22Rv1 (cell line): ENCODE measurements at regions not wholly inside any gene's neighbourhood (a gene's known extent, or its start where the extent isn't known, plus 50 kb on each side); places are given as distances from the start of the nearest gene placed in this dataset.

Experiments
- ZFX ChIP-seq: fragments of 450-650 bp; IDR thresholded peaks from 2 replicates; pipeline ENCODE4 v1.6.1; 2017; ENCODE audit warnings: antibody characterized with exemption, borderline replicate concordance
- TF ChIP-seq, protein P1 (sequence below): fragments of 450-650 bp; IDR thresholded peaks from 2 replicates; pipeline ENCODE4 v1.5.1; 2017; ENCODE audit warnings: mild to moderate bottlenecking

GRCh38 chr5:98490348-98490747, 283.1 kb upstream of the RGMB start:
- TF ChIP-seq, protein P1, sequence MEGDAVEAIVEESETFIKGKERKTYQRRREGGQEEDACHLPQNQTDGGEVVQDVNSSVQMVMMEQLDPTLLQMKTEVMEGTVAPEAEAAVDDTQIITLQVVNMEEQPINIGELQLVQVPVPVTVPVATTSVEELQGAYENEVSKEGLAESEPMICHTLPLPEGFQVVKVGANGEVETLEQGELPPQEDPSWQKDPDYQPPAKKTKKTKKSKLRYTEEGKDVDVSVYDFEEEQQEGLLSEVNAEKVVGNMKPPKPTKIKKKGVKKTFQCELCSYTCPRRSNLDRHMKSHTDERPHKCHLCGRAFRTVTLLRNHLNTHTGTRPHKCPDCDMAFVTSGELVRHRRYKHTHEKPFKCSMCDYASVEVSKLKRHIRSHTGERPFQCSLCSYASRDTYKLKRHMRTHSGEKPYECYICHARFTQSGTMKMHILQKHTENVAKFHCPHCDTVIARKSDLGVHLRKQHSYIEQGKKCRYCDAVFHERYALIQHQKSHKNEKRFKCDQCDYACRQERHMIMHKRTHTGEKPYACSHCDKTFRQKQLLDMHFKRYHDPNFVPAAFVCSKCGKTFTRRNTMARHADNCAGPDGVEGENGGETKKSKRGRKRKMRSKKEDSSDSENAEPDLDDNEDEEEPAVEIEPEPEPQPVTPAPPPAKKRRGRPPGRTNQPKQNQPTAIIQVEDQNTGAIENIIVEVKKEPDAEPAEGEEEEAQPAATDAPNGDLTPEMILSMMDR: no peak
- TF ChIP-seq ZFX: no peak
